ENCODE measurements at regions not wholly inside any gene's neighbourhood (a gene's known extent, or its start where the extent isn't known, plus 50 kb on each side); places are given as distances from the start of the nearest gene placed in this dataset.

DNA sequence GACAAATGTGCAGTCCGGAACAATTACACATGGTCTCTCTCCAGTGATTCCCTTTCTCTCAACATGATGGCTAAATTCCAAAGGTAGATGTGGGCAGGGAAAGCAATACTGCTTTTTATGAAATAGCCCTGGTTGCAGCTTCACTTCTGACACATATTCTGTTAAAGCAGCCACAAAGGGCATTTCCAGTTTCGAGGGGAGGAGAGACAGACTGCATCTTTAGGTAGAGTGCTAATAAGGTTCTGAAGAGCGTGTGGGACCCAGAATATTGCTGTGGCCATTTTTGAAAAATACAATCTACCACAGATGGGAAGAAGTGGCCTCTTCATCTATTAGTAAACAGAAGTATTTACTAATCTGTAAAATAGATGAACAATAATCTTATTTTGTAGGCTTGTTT, 139.3 kb upstream of the PEX5L start:
- no peak for TF ChIP-seq EZH2 (IDR thresholded peaks at IDR 0.05; ENCODE audit: borderline replicate concordance, insufficient read depth, low read depth, low read length, poor library complexity, severe bottlenecking)
- TF ChIP-seq, protein P1, sequence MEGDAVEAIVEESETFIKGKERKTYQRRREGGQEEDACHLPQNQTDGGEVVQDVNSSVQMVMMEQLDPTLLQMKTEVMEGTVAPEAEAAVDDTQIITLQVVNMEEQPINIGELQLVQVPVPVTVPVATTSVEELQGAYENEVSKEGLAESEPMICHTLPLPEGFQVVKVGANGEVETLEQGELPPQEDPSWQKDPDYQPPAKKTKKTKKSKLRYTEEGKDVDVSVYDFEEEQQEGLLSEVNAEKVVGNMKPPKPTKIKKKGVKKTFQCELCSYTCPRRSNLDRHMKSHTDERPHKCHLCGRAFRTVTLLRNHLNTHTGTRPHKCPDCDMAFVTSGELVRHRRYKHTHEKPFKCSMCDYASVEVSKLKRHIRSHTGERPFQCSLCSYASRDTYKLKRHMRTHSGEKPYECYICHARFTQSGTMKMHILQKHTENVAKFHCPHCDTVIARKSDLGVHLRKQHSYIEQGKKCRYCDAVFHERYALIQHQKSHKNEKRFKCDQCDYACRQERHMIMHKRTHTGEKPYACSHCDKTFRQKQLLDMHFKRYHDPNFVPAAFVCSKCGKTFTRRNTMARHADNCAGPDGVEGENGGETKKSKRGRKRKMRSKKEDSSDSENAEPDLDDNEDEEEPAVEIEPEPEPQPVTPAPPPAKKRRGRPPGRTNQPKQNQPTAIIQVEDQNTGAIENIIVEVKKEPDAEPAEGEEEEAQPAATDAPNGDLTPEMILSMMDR (IDR thresholded peaks at IDR 0.05): no peak
